Thyroid gland (tissue), 4 donors: ENCODE measurements at regions not wholly inside any gene's neighbourhood (a gene's known extent, or its start where the extent isn't known, plus 50 kb on each side); places are given as distances from the start of the nearest gene placed in this dataset.

Experiments used
- POLR2A ChIP-seq, 2 donors: fragments of 450-650 bp; IDR thresholded peaks; one replicate each; pipeline ENCODE4 v1.6.1; 2017; ENCODE audit warnings: antibody characterized with exemption in 2 of 2, mild to moderate bottlenecking in 2 of 2, moderate library complexity in 1 of 2
- TF ChIP-seq, protein P1 (sequence below), 6 experiments: fragments of 200-600 bp in 3 of 6; fragments of 450-650 bp in 3 of 6; sonication (generic) in 3 of 6; IDR thresholded peaks; one replicate each; pipeline ENCODE4 v1.5.1; 2016 to 2019; ENCODE audit warnings: antibody characterized with exemption in 6 of 6, mild to moderate bottlenecking in 2 of 6, inconsistent platforms in 1 of 6, moderate library complexity in 1 of 6

GRCh38 chr4:177047851-177048174 is 255.1 kb upstream of the VEGFC start:
- TF ChIP-seq, protein P1, sequence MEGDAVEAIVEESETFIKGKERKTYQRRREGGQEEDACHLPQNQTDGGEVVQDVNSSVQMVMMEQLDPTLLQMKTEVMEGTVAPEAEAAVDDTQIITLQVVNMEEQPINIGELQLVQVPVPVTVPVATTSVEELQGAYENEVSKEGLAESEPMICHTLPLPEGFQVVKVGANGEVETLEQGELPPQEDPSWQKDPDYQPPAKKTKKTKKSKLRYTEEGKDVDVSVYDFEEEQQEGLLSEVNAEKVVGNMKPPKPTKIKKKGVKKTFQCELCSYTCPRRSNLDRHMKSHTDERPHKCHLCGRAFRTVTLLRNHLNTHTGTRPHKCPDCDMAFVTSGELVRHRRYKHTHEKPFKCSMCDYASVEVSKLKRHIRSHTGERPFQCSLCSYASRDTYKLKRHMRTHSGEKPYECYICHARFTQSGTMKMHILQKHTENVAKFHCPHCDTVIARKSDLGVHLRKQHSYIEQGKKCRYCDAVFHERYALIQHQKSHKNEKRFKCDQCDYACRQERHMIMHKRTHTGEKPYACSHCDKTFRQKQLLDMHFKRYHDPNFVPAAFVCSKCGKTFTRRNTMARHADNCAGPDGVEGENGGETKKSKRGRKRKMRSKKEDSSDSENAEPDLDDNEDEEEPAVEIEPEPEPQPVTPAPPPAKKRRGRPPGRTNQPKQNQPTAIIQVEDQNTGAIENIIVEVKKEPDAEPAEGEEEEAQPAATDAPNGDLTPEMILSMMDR (IDR thresholded peaks at IDR 0.05), result no peak
- no peak for TF ChIP-seq POLR2A (IDR thresholded peaks at IDR 0.05)
